ENCODE measurements at regions not wholly inside any gene's neighbourhood (a gene's known extent, or its start where the extent isn't known, plus 50 kb on each side); places are given as distances from the start of the nearest gene placed in this dataset.

DNA sequence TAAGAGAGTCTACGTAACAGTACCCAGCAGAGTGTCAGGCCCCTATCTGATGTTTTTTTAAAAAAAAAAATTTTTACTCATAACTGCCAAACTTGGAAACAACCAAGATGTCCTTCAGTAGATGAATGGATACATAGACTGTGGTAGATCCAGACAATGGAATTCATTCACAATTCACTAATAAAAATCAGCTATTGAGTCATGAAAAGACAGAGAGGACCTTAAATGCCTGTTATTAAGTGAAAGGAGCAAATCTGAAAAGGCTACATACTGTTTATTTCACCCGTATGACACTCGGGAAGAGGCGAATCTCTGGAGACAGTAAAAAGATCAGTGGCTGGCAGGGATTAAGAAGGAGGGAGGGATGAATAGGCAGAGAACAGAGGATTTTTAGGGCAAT is 541.4 kb upstream of the TENM4 start:
- Mint-ChIP-seq H3K27me3 (no peaks in the 10 kb centered on the region), H3K9me3 (peaks cover 5% of the 10 kb centered on the region), H3K27ac (no peak overlapping the region), H3K4me3 (no peak overlapping the region), H3K36me3 (no peaks in the 10 kb centered on the region), H3K4me1 (no peaks in the 10 kb centered on the region)
- DNase-seq (ENCODE audit: low spot score in 2 of 2) (no peak), ATAC-seq (ENCODE audit: low read depth) (no peak)

GRCh38 chr11:79980916-79981315 is 540.1 kb upstream of the TENM4 start:
- no peaks in the 10 kb centered on the region for H3K27me3 Mint-ChIP-seq
- DNase-seq (ENCODE audit: low spot score in 2 of 2) (no peak), ATAC-seq (ENCODE audit: low read depth) (no peak)
- H3K36me3 Mint-ChIP-seq: no peaks in the 10 kb centered on the region
- no peaks in the 10 kb centered on the region for H3K4me1 Mint-ChIP-seq
- no peak overlapping the region for H3K27ac Mint-ChIP-seq
- peaks cover 5% of the 10 kb centered on the region for H3K9me3 Mint-ChIP-seq
- H3K4me3 Mint-ChIP-seq: no peak overlapping the region

GRCh38 chr11:79973721-79974617 is 533.1 kb upstream of the TENM4 start:
- no peak for DNase-seq (ENCODE audit: low spot score in 2 of 2)
- no peaks in the 10 kb centered on the region for H3K4me1 Mint-ChIP-seq
- H3K36me3 Mint-ChIP-seq: no peaks in the 10 kb centered on the region
- no peak overlapping the region for H3K4me3 Mint-ChIP-seq
- no peak overlapping the region for H3K27ac Mint-ChIP-seq
- peaks cover 3% of the 10 kb centered on the region for H3K9me3 Mint-ChIP-seq
- ATAC-seq (ENCODE audit: low read depth): no peak
- H3K27me3 Mint-ChIP-seq: no peaks in the 10 kb centered on the region

DNA sequence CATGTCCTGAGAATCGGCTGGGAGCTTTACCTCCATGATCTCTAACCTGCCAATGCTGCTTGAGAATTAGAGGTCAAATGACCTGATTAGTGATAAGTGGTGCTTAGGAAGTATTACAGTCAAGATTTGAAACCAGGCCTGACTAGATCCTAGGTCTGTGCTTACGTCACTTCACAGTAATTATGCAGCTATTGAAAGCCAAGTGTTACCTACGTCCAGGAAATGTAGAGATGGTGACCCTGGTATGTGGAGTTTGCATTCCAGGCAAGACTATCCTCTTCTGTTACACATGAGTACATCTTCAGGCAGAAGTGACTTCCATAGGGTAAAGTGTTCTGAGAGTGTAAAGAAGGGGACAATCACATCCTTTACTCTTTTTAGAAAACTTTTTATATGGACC is 530.4 kb upstream of the TENM4 start:
- no peak overlapping the region for H3K4me3 Mint-ChIP-seq
- H3K27me3 Mint-ChIP-seq: no peaks in the 10 kb centered on the region
- no peaks in the 10 kb centered on the region for H3K36me3 Mint-ChIP-seq
- no peak for ATAC-seq (ENCODE audit: low read depth)
- H3K27ac Mint-ChIP-seq: no peak overlapping the region
- peaks cover 4% of the 10 kb centered on the region for H3K9me3 Mint-ChIP-seq
- DNase-seq (ENCODE audit: low spot score in 2 of 2): no peak
- H3K4me1 Mint-ChIP-seq: no peaks in the 10 kb centered on the region

- H3K4me1 Mint-ChIP-seq: no peaks in the 10 kb centered on the region
- H3K4me3 Mint-ChIP-seq: no peak overlapping the region
Measured at GRCh38 chr11:79966592-79966991, 525.8 kb upstream of the TENM4 start.

DNA sequence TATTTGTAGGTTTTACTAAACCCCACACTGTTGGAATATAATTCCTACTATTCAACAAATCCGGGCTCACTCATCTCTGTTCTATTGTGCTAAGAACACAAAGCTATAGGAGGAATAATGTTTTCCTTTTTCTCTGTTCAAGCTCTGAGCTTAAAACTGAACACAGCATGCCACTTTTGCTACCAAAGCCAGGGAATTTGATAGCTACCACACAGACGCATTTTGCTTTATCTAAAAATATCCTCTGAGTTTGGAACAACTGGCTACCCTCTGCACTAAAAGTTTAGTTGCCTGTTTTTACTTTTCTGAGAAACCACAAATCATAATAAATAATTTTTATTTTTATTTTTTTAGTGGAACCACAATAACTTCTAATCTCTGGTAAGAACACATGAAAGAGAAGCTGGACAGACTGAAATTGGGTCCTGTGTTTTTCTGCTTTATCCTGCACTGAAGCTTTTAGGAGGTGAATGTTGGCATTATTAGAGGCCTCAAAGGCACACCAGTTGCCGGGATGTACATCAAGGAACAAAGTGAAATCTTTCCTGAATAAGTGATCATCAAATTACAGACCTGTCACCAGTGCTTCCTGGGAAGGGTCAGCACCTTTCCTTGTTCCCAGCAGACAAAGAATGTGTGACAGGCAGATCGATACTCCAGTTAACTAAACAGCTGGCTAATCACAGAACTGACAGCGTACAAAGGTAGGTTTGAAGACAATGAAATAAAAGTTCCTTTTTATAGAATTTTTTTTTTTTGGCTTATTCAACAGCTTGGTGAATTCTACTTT is 523.2 kb upstream of the TENM4 start:
- Mint-ChIP-seq H3K4me3 (no peak overlapping the region), H3K9me3 (peaks cover 7% of the 10 kb centered on the region), H3K4me1 (no peaks in the 10 kb centered on the region), H3K27ac (no peak overlapping the region), H3K36me3 (no peaks in the 10 kb centered on the region), H3K27me3 (no peaks in the 10 kb centered on the region)
- no peak for ATAC-seq (ENCODE audit: low read depth)
- no peak for DNase-seq (ENCODE audit: low spot score in 2 of 2)

More at GRCh38 chr11:79966592-79966991, 525.8 kb upstream of the TENM4 start:
- Mint-ChIP-seq H3K27ac (no peak overlapping the region), H3K36me3 (no peaks in the 10 kb centered on the region), H3K9me3 (peaks cover 4% of the 10 kb centered on the region), H3K27me3 (no peaks in the 10 kb centered on the region)
- DNase-seq (ENCODE audit: low spot score in 2 of 2) (no peak), ATAC-seq (ENCODE audit: low read depth) (no peak)

- no peak overlapping the region for H3K27ac Mint-ChIP-seq
- peaks cover 16% of the 10 kb centered on the region for H3K9me3 Mint-ChIP-seq
- H3K4me1 Mint-ChIP-seq: no peaks in the 10 kb centered on the region
- no peak overlapping the region for H3K4me3 Mint-ChIP-seq
- ATAC-seq (ENCODE audit: low read depth): no peak
- DNase-seq (ENCODE audit: low spot score in 2 of 2): no peak
- peaks cover 3% of the 10 kb centered on the region for H3K36me3 Mint-ChIP-seq
- H3K27me3 Mint-ChIP-seq: no peaks in the 10 kb centered on the region
Measured at GRCh38 chr11:79960461-79960860, 519.6 kb upstream of the TENM4 start.

GRCh38 chr11:79959318-79959717 is 518.5 kb upstream of the TENM4 start:
- no peaks in the 10 kb centered on the region for H3K27me3 Mint-ChIP-seq
- peaks cover 16% of the 10 kb centered on the region for H3K9me3 Mint-ChIP-seq
- no peaks in the 10 kb centered on the region for H3K4me1 Mint-ChIP-seq
- peaks cover 3% of the 10 kb centered on the region for H3K36me3 Mint-ChIP-seq
- DNase-seq (ENCODE audit: low spot score in 2 of 2) (no peak), ATAC-seq (ENCODE audit: low read depth) (no peak)
- H3K4me3 Mint-ChIP-seq: no peak overlapping the region
- H3K27ac Mint-ChIP-seq: no peak overlapping the region

DNA sequence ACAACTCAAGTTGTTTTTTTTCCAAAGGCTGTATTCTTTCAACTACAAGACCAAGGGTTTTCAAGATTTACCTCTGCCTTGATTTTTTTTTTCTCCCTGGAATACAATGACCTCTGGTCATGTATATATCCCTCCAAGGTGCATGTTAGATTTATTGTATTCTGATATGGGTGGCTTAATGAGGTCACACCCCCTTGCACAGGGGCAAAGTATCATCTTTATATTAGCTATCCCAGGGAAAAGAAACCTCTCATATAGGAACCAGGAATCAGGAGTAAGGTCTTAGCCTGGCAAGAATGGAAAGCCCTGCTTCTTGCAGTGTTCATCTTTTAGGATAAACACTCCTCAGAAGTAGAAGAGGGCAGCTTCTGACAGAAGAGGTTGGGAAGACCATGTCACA is 516.9 kb upstream of the TENM4 start:
- no peak overlapping the region for H3K4me3 Mint-ChIP-seq
- no peak for DNase-seq (ENCODE audit: low spot score in 2 of 2)
- H3K9me3 Mint-ChIP-seq: peaks cover 15% of the 10 kb centered on the region
- no peaks in the 10 kb centered on the region for H3K27me3 Mint-ChIP-seq
- no peak for ATAC-seq (ENCODE audit: low read depth)
- peaks cover 3% of the 10 kb centered on the region for H3K36me3 Mint-ChIP-seq
- no peaks in the 10 kb centered on the region for H3K4me1 Mint-ChIP-seq
- H3K27ac Mint-ChIP-seq: no peak overlapping the region

DNA sequence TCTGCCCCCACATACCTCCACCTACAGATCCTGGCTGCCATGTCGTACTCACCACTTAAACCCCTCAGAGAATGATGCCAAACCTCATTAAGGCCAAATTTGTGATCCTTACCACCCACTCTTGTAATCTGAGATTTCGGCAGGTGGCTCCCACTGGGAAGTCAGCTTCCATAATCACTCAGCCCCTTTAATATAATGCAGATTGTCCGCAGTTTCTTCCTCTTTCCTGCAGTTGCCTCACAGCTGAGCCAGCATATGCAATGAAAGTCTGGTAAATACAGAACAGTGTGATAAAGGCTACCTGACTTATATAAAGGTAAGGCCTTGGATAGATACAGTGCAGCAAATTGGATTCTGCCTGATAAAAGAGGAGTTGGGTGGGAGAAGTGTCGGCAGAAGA is 515.2 kb upstream of the TENM4 start:
- Mint-ChIP-seq H3K9me3 (peaks cover 13% of the 10 kb centered on the region), H3K4me3 (no peak overlapping the region), H3K4me1 (no peaks in the 10 kb centered on the region), H3K36me3 (peaks cover 3% of the 10 kb centered on the region), H3K27ac (no peak overlapping the region), H3K27me3 (no peaks in the 10 kb centered on the region)
- no peak for ATAC-seq (ENCODE audit: low read depth)
- no peak for DNase-seq (ENCODE audit: low spot score in 2 of 2)

- peaks cover 2% of the 10 kb centered on the region for H3K36me3 Mint-ChIP-seq
- no peak for ATAC-seq (ENCODE audit: low read depth)
- no peak overlapping the region for H3K4me3 Mint-ChIP-seq
- no peaks in the 10 kb centered on the region for H3K27me3 Mint-ChIP-seq
- H3K4me1 Mint-ChIP-seq: no peaks in the 10 kb centered on the region
- peaks cover 7% of the 10 kb centered on the region for H3K9me3 Mint-ChIP-seq
- no peak for DNase-seq (ENCODE audit: low spot score in 2 of 2)
- no peak overlapping the region for H3K27ac Mint-ChIP-seq
Measured at GRCh38 chr11:79953629-79954028, 512.8 kb upstream of the TENM4 start.

DNA sequence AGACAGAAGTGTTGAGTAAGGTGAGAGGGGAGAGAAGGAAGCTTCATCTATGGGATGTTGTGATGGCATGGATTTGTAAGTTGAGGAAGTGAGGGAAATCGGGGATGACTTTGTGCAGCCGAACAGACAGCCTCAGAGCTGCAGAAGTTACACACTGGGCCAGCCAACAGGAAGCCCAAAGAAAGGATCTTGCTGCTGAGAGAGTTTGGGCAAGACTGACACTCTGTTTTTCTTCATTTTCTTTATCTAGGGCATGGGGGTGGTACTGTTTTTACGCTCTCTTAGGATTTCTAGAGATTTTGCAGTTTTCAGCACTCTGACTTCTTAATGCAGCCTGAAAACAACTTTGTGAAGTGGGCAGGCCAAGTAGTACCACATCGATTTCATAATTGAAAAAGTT is 509.9 kb upstream of the TENM4 start:
- Mint-ChIP-seq H3K4me3 (no peak overlapping the region), H3K9me3 (peaks cover 4% of the 10 kb centered on the region), H3K36me3 (no peaks in the 10 kb centered on the region), H3K27ac (no peak overlapping the region), H3K4me1 (no peaks in the 10 kb centered on the region), H3K27me3 (no peaks in the 10 kb centered on the region)
- ATAC-seq (ENCODE audit: low read depth): no peak
- DNase-seq (ENCODE audit: low spot score in 2 of 2): no peak

DNA sequence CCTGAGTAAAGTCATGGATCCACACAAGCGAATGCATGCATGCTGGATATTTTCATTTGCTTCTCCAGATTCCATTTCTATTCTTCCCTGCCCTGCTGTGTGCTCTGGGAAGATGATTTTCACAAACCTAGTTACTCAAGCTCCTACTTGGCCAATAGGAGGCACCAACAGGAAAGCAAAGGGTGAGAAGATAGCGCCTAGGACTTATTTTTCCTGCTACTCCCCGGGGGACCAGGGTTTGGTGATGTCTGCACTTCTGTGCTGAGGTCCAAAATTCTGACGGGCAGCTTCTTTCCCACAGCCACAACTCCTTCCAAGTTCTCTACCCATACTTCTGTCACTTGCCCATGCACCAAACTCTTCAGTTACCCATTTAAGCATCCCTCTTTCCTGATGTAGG is 509.3 kb upstream of the TENM4 start:
- Mint-ChIP-seq H3K4me1 (no peaks in the 10 kb centered on the region), H3K27me3 (no peaks in the 10 kb centered on the region), H3K36me3 (no peaks in the 10 kb centered on the region), H3K9me3 (peaks cover 4% of the 10 kb centered on the region), H3K4me3 (no peak overlapping the region), H3K27ac (no peak overlapping the region)
- DNase-seq (ENCODE audit: low spot score in 2 of 2) (no peak), ATAC-seq (ENCODE audit: low read depth) (no peak)

GRCh38 chr11:79949574-79949973 is 508.7 kb upstream of the TENM4 start:
- Mint-ChIP-seq H3K27ac (no peak overlapping the region), H3K27me3 (no peaks in the 10 kb centered on the region), H3K36me3 (no peaks in the 10 kb centered on the region), H3K4me1 (no peaks in the 10 kb centered on the region), H3K9me3 (peaks cover 5% of the 10 kb centered on the region), H3K4me3 (no peak overlapping the region)
- DNase-seq (ENCODE audit: low spot score in 2 of 2): no peak
- ATAC-seq (ENCODE audit: low read depth): no peak
